ENCODE measurements at regions not wholly inside any gene's neighbourhood (a gene's known extent, or its start where the extent isn't known, plus 50 kb on each side); places are given as distances from the start of the nearest gene placed in this dataset.

- TF ChIP-seq CTCF (IDR thresholded peaks at IDR 0.05) (no peak), EZH2 (IDR thresholded peaks at IDR 0.05; ENCODE audit: borderline replicate concordance, insufficient read depth, low read depth, low read length, poor library complexity, severe bottlenecking) (no peak)
Observed at GRCh38 chr1:34373912-34374311, 197.2 kb downstream of the C1orf94 start.

Measured in B cell (primary cell).